ENCODE measurements at regions not wholly inside any gene's neighbourhood (a gene's known extent, or its start where the extent isn't known, plus 50 kb on each side); places are given as distances from the start of the nearest gene placed in this dataset.

DNA sequence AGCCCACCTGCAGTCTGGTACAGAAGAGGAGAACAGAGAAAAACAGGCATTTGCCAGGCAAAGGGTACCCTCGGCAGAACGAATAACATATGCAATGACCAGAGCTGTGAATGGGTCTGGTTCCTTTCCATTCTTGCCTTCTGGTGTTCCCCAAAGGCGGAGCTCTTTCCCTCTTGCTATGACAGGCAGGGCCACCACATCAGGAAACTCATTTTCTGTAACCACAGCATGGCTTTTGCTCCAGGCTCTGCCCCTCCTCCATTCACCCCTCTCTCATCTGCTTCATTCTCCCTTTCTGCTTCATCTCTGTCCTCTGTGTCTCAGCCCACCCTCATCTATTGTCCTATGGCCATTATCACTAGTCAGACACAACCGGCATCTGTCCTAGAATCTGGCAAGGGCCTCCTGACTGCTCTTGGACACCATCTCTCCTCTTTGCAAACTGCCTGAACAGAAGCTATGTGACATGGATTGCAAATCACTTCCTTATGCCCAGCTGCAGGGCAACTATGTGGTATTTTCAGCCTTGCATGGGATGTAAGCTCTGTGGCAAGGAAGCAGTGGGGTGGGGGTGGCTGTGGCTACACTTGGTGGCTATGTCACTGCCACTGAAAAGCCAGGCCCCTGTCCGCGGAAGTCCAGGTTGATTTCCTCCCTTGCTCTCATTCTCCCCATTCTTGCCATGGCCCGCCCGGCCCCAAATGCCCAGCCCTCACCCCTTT is 78.8 kb upstream of the ABCD3 start:
- H3K4me1 ChIP-seq (ENCODE audit: control insufficient read depth, insufficient read depth, low read length), result no peaks in the 10 kb centered on the region
- H3K27me3 ChIP-seq (ENCODE audit: control insufficient read depth, insufficient read depth, low read length), result no peaks in the 10 kb centered on the region
- no peaks in the 10 kb centered on the region for H3K36me3 ChIP-seq (ENCODE audit: control insufficient read depth, insufficient read depth, low read length)
- DNase-seq, result no peak
- 60% methylated on average over 8 of the region's 8 CpGs for WGBS (ENCODE audit: insufficient coverage)
- H3K27ac ChIP-seq (ENCODE audit: low read length), result no peak overlapping the region
- no peak overlapping the region for H3K4me3 ChIP-seq (ENCODE audit: low read length)
- H3K9me3 ChIP-seq (replicated peaks; ENCODE audit: control insufficient read depth, low read depth, low read length), result no peaks in the 10 kb centered on the region

DNA sequence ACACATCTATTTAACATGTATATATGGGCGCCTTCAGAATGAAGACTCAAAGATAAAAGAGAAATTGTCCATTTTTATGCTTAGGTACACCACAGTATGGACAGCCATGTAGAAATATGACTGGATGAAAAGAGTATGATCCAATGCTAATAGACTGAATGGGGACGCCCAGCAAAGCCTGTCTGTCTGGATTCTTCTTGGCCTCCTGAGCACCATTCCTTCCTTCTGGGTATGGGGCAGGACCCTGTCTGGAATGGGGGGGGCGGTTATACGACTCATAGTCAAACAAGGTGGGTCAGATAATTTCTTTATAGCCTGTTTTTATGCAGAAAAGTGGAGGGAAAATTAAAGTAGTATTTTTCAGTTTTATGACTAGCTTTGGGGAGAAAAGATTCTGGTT is 81.2 kb upstream of the ABCD3 start:
- DNase-seq, result no peak
- 83% methylated on average over 1 of the region's 4 CpGs for WGBS (ENCODE audit: insufficient coverage)
- H3K4me3 ChIP-seq (ENCODE audit: low read length), result no peak overlapping the region

DNA sequence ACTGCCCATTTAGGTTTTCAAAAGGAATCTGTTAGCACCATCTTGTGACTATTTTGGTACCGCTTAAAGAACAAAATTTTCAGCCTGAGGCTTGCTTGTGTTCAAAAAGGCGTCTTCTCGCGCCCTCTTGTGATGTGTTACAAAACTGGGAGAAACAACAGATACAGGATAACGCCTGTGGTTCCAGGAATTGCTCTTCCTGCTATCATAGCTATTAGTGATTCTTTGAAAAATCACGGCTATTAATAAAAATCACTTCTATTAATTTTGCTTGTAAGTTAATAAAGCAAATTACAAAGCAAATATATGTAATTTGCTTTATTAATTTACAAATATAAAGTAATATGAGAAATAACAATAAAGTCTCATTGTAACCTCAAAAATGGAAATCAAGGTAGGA is 82.2 kb upstream of the ABCD3 start:
- WGBS (ENCODE audit: insufficient coverage), result 20% methylated on average over 1 of the region's 6 CpGs
- no peaks in the 10 kb centered on the region for H3K4me1 ChIP-seq (ENCODE audit: control insufficient read depth, insufficient read depth, low read length)
- no peaks in the 10 kb centered on the region for H3K27me3 ChIP-seq (ENCODE audit: control insufficient read depth, insufficient read depth, low read length)
- H3K9me3 ChIP-seq (replicated peaks; ENCODE audit: control insufficient read depth, low read depth, low read length), result no peaks in the 10 kb centered on the region
- H3K4me3 ChIP-seq (ENCODE audit: low read length), result no peak overlapping the region
- peak; percentile 95 for DNase-seq
- H3K27ac ChIP-seq (ENCODE audit: low read length), result no peak overlapping the region
- no peaks in the 10 kb centered on the region for H3K36me3 ChIP-seq (ENCODE audit: control insufficient read depth, insufficient read depth, low read length)

More for the DNA sequence above, 81.2 kb upstream of the ABCD3 start:
- Histone ChIP-seq H3K9me3 (replicated peaks; ENCODE audit: control insufficient read depth, low read depth, low read length) (no peaks in the 10 kb centered on the region), H3K36me3 (ENCODE audit: control insufficient read depth, insufficient read depth, low read length) (no peaks in the 10 kb centered on the region), H3K4me1 (ENCODE audit: control insufficient read depth, insufficient read depth, low read length) (no peaks in the 10 kb centered on the region), H3K27me3 (ENCODE audit: control insufficient read depth, insufficient read depth, low read length) (no peaks in the 10 kb centered on the region), H3K27ac (ENCODE audit: low read length) (no peak overlapping the region)

DNA sequence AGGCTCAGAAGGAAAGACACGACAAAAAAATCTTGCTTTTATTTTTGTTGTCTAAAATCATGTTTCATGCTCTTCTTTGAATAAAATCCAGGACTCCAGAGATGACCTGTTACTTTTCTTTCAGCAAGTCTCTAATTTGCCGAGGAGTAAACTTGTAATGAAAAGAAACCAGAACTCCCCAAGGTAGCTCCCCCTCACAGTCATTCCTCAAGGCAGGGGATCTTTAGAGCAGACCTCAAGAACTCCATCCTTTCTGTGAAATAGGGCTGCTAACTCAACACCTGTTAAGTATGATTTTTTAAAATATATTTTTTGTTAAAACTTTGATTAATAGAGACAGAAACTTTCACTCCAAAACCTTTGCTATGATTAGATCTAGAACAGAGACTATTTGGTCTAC is 82.7 kb upstream of the ABCD3 start:
- no peaks in the 10 kb centered on the region for H3K9me3 ChIP-seq (replicated peaks; ENCODE audit: control insufficient read depth, low read depth, low read length)
- H3K27ac ChIP-seq (ENCODE audit: low read length), result peak overlapping the region; percentile 43
- DNase-seq, result no peak

DNA sequence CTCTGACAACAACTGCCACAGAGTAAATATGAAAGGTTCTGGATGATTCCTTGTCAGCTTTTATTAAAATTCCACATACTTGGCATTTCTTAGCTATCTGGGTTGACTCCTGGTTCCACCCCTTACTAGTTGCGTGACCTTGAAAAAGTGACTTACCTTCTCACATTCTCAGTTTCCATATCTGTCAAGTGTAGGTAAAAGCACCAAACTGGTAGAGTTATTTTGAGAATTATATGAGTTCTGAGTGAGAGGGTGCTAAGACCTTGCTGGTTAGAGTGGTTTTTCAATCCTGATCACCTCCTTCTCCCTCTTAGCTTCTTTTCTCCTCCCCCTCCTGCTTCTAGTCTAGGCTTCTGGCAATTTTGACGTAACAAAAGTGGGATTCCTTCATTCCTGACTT is 83.4 kb upstream of the ABCD3 start:
- WGBS (ENCODE audit: insufficient coverage), result no CpG with 5 or more reads among the region's 2 CpGs
- Histone ChIP-seq H3K4me3 (ENCODE audit: low read length) (no peak overlapping the region), H3K4me1 (ENCODE audit: control insufficient read depth, insufficient read depth, low read length) (peaks cover 3% of the 10 kb centered on the region), H3K36me3 (ENCODE audit: control insufficient read depth, insufficient read depth, low read length) (no peaks in the 10 kb centered on the region), H3K9me3 (replicated peaks; ENCODE audit: control insufficient read depth, low read depth, low read length) (no peaks in the 10 kb centered on the region), H3K27me3 (ENCODE audit: control insufficient read depth, insufficient read depth, low read length) (no peaks in the 10 kb centered on the region), H3K27ac (ENCODE audit: low read length) (no peak overlapping the region)
- DNase-seq, result no peak

More for the DNA sequence above, 82.7 kb upstream of the ABCD3 start:
- Histone ChIP-seq H3K27me3 (ENCODE audit: control insufficient read depth, insufficient read depth, low read length) (no peaks in the 10 kb centered on the region), H3K4me1 (ENCODE audit: control insufficient read depth, insufficient read depth, low read length) (no peaks in the 10 kb centered on the region), H3K36me3 (ENCODE audit: control insufficient read depth, insufficient read depth, low read length) (no peaks in the 10 kb centered on the region), H3K4me3 (ENCODE audit: low read length) (no peak overlapping the region)
- WGBS (ENCODE audit: insufficient coverage), result no CpG with 5 or more reads among the region's 2 CpGs

DNA sequence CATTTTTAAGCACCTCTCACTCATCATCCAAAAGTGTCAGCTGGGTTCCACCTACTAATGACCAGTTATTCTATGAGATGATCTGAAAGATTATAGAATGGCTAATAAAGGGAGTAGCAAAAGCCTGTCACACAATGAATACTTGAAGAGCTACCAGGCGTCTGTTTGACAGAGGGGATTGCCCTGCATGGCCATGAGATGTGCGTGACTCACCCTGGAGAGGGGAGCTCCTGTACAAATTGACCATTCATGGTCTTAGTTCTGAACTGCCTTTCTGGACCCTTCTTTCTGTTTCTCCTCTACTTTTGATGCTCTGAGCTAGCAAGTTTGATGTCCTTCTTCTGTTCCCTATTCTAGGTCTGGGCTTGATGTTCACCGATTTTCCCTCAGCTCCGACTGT is 85.2 kb upstream of the ABCD3 start:
- Histone ChIP-seq H3K27ac (ENCODE audit: low read length) (no peak overlapping the region), H3K4me1 (ENCODE audit: control insufficient read depth, insufficient read depth, low read length) (peaks cover 3% of the 10 kb centered on the region)
- WGBS (ENCODE audit: insufficient coverage), result 74% methylated on average over 4 of the region's 4 CpGs

DNA sequence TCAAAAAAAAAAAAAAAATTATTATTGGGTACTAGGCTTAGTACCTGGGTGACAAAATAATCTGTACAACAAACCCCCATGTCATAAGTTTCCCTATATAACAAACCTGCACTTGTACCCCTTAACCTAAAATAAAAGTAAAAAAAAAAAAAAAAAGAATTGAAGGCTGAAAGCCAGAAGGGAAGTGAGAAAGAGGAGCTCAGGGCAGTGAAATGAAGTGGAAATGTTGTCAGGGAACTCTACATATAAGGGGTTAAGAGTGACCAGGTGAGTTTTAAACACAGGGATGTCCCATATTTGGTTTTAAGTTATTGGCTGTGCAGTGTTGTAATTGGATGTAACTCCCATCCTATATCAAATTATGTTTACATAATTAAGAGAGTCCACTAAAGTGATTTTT is 85.7 kb upstream of the ABCD3 start:
- H3K4me1 ChIP-seq (ENCODE audit: control insufficient read depth, insufficient read depth, low read length), result peaks cover 4% of the 10 kb centered on the region

More for the DNA sequence above, 85.2 kb upstream of the ABCD3 start:
- H3K9me3 ChIP-seq (replicated peaks; ENCODE audit: control insufficient read depth, low read depth, low read length), result no peaks in the 10 kb centered on the region
- DNase-seq, result no peak
- H3K4me3 ChIP-seq (ENCODE audit: low read length), result no peak overlapping the region
- no peaks in the 10 kb centered on the region for H3K27me3 ChIP-seq (ENCODE audit: control insufficient read depth, insufficient read depth, low read length)
- H3K36me3 ChIP-seq (ENCODE audit: control insufficient read depth, insufficient read depth, low read length), result no peaks in the 10 kb centered on the region

DNA sequence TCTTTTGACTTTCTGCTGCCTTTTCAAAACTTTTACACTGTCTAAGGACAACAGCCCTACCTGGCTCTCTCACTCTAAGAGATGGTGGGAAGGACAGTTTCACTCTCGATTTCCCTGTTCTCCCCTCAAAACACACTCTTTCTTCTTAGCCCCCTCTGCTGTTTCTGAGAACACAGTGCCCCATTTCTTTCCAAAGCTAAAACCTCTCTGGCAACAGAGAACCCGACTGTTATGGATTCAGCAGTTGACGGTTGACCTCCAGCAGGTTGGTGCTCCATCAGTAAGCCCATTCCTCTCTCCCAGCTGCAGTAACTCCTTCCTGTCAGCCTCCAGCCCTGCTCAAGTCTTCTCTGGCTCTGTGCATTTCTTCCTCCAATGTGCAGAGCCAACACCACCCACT is 88.2 kb upstream of the ABCD3 start:
- Histone ChIP-seq H3K9me3 (replicated peaks; ENCODE audit: control insufficient read depth, low read depth, low read length) (no peaks in the 10 kb centered on the region), H3K4me1 (ENCODE audit: control insufficient read depth, insufficient read depth, low read length) (peaks cover 19% of the 10 kb centered on the region), H3K4me3 (ENCODE audit: low read length) (no peak overlapping the region), H3K36me3 (ENCODE audit: control insufficient read depth, insufficient read depth, low read length) (no peaks in the 10 kb centered on the region), H3K27me3 (ENCODE audit: control insufficient read depth, insufficient read depth, low read length) (no peaks in the 10 kb centered on the region), H3K27ac (ENCODE audit: low read length) (no peak overlapping the region)
- DNase-seq, result peak; percentile 39
- WGBS (ENCODE audit: insufficient coverage), result 18% methylated on average over 3 of the region's 3 CpGs

More for the DNA sequence above, 85.7 kb upstream of the ABCD3 start:
- H3K36me3 ChIP-seq (ENCODE audit: control insufficient read depth, insufficient read depth, low read length), result no peaks in the 10 kb centered on the region
- no peak overlapping the region for H3K27ac ChIP-seq (ENCODE audit: low read length)
- H3K27me3 ChIP-seq (ENCODE audit: control insufficient read depth, insufficient read depth, low read length), result no peaks in the 10 kb centered on the region
- H3K9me3 ChIP-seq (replicated peaks; ENCODE audit: control insufficient read depth, low read depth, low read length), result no peaks in the 10 kb centered on the region
- H3K4me3 ChIP-seq (ENCODE audit: low read length), result no peak overlapping the region
- DNase-seq, result no peak

DNA sequence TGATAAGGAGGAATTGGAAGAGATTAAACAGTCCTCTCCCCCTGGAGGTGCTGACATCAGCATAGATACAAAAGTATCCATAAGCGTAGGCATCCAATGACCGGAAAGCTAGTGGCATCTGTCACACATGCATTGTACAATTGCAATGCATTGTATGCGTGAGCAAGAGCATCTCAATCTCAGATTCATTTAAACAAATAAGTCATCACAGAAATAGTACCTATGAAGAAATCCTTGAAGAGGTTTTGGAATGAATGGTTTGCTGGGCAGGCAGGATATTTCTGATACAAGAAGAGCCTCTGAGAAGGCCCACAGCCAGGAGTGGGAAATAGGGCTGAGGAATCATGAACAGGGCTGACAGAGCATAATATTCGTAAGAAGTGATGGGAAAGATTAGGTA is 88.9 kb upstream of the ABCD3 start:
- Histone ChIP-seq H3K27ac (ENCODE audit: low read length) (no peak overlapping the region), H3K4me1 (ENCODE audit: control insufficient read depth, insufficient read depth, low read length) (peaks cover 22% of the 10 kb centered on the region)

DNA sequence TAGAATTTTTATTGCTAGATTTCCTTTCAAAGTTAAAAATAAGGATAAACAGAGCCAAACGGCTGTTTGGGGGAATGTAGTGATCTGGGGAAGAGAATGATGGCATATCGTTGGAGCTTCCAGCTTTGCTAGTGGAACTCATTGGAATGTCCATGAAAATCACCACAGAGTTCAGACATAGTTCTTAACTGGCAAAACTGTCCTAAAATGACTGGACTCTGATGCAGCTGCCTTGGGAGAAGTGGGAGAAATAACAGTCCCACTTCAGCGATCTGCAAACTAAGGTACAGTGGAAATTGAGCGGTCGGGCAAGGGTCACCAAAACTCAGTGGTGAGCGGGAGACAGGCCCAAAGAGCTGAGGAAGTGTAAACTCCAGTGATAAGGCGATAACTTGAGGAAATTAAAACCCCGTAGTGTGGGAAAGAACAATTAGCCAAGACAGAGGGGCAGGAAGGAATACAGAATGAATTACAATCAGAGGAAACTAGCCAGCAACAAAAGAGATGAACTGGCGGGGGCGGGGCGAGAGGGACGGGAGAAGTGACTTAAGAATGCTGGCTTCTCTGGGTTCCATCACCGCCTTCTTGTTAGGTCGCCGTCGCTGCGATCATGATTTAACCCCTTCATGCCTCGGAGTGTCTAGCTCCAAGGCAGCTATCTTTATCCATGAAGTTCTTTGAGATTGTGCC is 89.8 kb upstream of the ARHGAP29 start:
- Histone ChIP-seq H3K9me3 (replicated peaks; ENCODE audit: control insufficient read depth, low read depth, low read length) (no peaks in the 10 kb centered on the region), H3K4me1 (ENCODE audit: control insufficient read depth, insufficient read depth, low read length) (peaks cover 22% of the 10 kb centered on the region), H3K36me3 (ENCODE audit: control insufficient read depth, insufficient read depth, low read length) (no peaks in the 10 kb centered on the region), H3K4me3 (ENCODE audit: low read length) (no peak overlapping the region), H3K27me3 (ENCODE audit: control insufficient read depth, insufficient read depth, low read length) (no peaks in the 10 kb centered on the region), H3K27ac (ENCODE audit: low read length) (peak overlapping the region; percentile 69)
- 12% methylated on average over 16 of the region's 18 CpGs for WGBS (ENCODE audit: insufficient coverage)
- DNase-seq, result peak; percentile 59

More for the DNA sequence above, 88.9 kb upstream of the ABCD3 start:
- Histone ChIP-seq H3K27me3 (ENCODE audit: control insufficient read depth, insufficient read depth, low read length) (no peaks in the 10 kb centered on the region), H3K36me3 (ENCODE audit: control insufficient read depth, insufficient read depth, low read length) (no peaks in the 10 kb centered on the region), H3K9me3 (replicated peaks; ENCODE audit: control insufficient read depth, low read depth, low read length) (no peaks in the 10 kb centered on the region), H3K4me3 (ENCODE audit: low read length) (no peak overlapping the region)
- WGBS (ENCODE audit: insufficient coverage), result 93% methylated on average over 2 of the region's 4 CpGs
- DNase-seq, result no peak
